NCI-H1105 treated with DMSO at 0.1 percent for 48 hours (cell line): ENCODE measurements at regions not wholly inside any gene's neighbourhood (a gene's known extent, or its start where the extent isn't known, plus 50 kb on each side); places are given as distances from the start of the nearest gene placed in this dataset.

Experiments
- DNase-seq: peaks from one replicate; lab custom pipeline; 2025; lab: John Stamatoyannopoulos, UW

GRCh38 chr19:33947265-33947964, 150.7 kb downstream of the KCTD15 start:
- DNase-seq = no peak

GRCh38 chr19:33948651-33949335, 152.1 kb downstream of the KCTD15 start:
- no peak for DNase-seq

- no peak for DNase-seq
These were observed 153.6 kb downstream of the KCTD15 start for GRCh38 chr19:33950091-33950750.

GRCh38 chr19:33953023-33953422, 156.4 kb downstream of the KCTD15 start:
- no peak for DNase-seq

GRCh38 chr19:33953592-33953991, 156.9 kb downstream of the KCTD15 start:
- DNase-seq = no peak

- no peak for DNase-seq
These were observed 158.0 kb downstream of the KCTD15 start for GRCh38 chr19:33954686-33955085.

- no peak for DNase-seq
These were observed 160.3 kb downstream of the KCTD15 start for GRCh38 chr19:33956941-33957340.

GRCh38 chr19:33957804-33958203, 161.1 kb downstream of the KCTD15 start:
- DNase-seq = no peak

GRCh38 chr19:33960566-33960965, 163.9 kb downstream of the KCTD15 start:
- no peak for DNase-seq

- no peak for DNase-seq
These were observed 165.5 kb downstream of the KCTD15 start for GRCh38 chr19:33962161-33962560.

- no peak for DNase-seq
These were observed 166.8 kb downstream of the KCTD15 start for GRCh38 chr19:33963514-33963913.

GRCh38 chr19:33971073-33971472, 174.4 kb downstream of the KCTD15 start:
- no peak for DNase-seq

GRCh38 chr19:33977756-33978685, 181.4 kb downstream of the KCTD15 start:
- DNase-seq = no peak

- no peak for DNase-seq
These were observed 186.0 kb downstream of the KCTD15 start for GRCh38 chr19:33982706-33983105.

GRCh38 chr19:33988601-33989000, 183.7 kb upstream of the LSM14A start:
- no peak for DNase-seq

GRCh38 chr19:33997690-33998089, 174.6 kb upstream of the LSM14A start:
- DNase-seq = no peak

- DNase-seq = no peak
These were observed 174.0 kb upstream of the LSM14A start for GRCh38 chr19:33998302-33998701.

- DNase-seq = peak; percentile 33
These were observed 173.5 kb upstream of the LSM14A start for GRCh38 chr19:33998739-33999345.

GRCh38 chr19:34017024-34017423, 155.3 kb upstream of the LSM14A start:
- peak; percentile 4 for DNase-seq

GRCh38 chr19:34017601-34018000, 154.7 kb upstream of the LSM14A start:
- DNase-seq = no peak

GRCh38 chr19:34018546-34018945, 153.8 kb upstream of the LSM14A start:
- no peak for DNase-seq

GRCh38 chr19:34023381-34023780, 148.9 kb upstream of the LSM14A start:
- no peak for DNase-seq
